HG02884 (cell line): ENCODE measurements at regions not wholly inside any gene's neighbourhood (a gene's known extent, or its start where the extent isn't known, plus 50 kb on each side); places are given as distances from the start of the nearest gene placed in this dataset.

Source experiments
- ATAC-seq: cut with Tn5 transposase; IDR thresholded peaks from one replicate; pipeline ENCODE4 v1.9.1; 2021; ENCODE audit warnings: mild to moderate bottlenecking, moderate library complexity; ENCODE audit not compliant: unreplicated experiment

- ATAC-seq = no peak
Measured at GRCh38 chr5:105034401-105034763, 1471.8 kb upstream of the NUDT12 start.

GRCh38 chr5:105033637-105034400 is 1471.2 kb upstream of the NUDT12 start:
- ATAC-seq = no peak

- ATAC-seq = no peak
Measured at GRCh38 chr5:105032917-105033316, 1470.3 kb upstream of the NUDT12 start.

GRCh38 chr5:105030153-105030552 is 1467.6 kb upstream of the NUDT12 start:
- ATAC-seq = no peak

GRCh38 chr5:105015098-105015497 is 1452.5 kb upstream of the NUDT12 start:
- ATAC-seq = no peak

- no peak for ATAC-seq
Measured at GRCh38 chr5:104998572-104998971, 1436.0 kb upstream of the NUDT12 start.

- ATAC-seq = no peak
Measured at GRCh38 chr5:104998169-104998568, 1435.6 kb upstream of the NUDT12 start.

- no peak for ATAC-seq
Measured at GRCh38 chr5:104987074-104987473, 1424.5 kb upstream of the NUDT12 start.

- ATAC-seq = no peak
Measured at GRCh38 chr5:104977529-104977928, 1414.9 kb upstream of the NUDT12 start.

GRCh38 chr5:104967806-104968410 is 1405.3 kb upstream of the NUDT12 start:
- ATAC-seq = no peak

GRCh38 chr5:104965006-104965405 is 1402.4 kb upstream of the NUDT12 start:
- ATAC-seq = no peak

GRCh38 chr5:104955479-104955878 is 1392.9 kb upstream of the NUDT12 start:
- no peak for ATAC-seq

GRCh38 chr5:104952876-104953275 is 1390.3 kb upstream of the NUDT12 start:
- no peak for ATAC-seq

GRCh38 chr5:104951829-104952228 is 1389.2 kb upstream of the NUDT12 start:
- no peak for ATAC-seq

- no peak for ATAC-seq
Measured at GRCh38 chr5:104947076-104947475, 1384.5 kb upstream of the NUDT12 start.

GRCh38 chr5:104942735-104943134 is 1380.1 kb upstream of the NUDT12 start:
- no peak for ATAC-seq

GRCh38 chr5:104941030-104941645 is 1378.5 kb upstream of the NUDT12 start:
- ATAC-seq = no peak

- ATAC-seq = no peak
Measured at GRCh38 chr5:104937598-104937997, 1375.0 kb upstream of the NUDT12 start.

- ATAC-seq = no peak
Measured at GRCh38 chr5:104932431-104932830, 1369.8 kb upstream of the NUDT12 start.

GRCh38 chr5:104928906-104929520 is 1366.4 kb upstream of the NUDT12 start:
- ATAC-seq = no peak

- ATAC-seq = no peak
Measured at GRCh38 chr5:104915226-104915625, 1352.6 kb upstream of the NUDT12 start.

- no peak for ATAC-seq
Measured at GRCh38 chr5:104914536-104915070, 1352.0 kb upstream of the NUDT12 start.
